CD14-positive monocyte (primary cell): ENCODE measurements at regions not wholly inside any gene's neighbourhood (a gene's known extent, or its start where the extent isn't known, plus 50 kb on each side); places are given as distances from the start of the nearest gene placed in this dataset.

ENCODE experiments used
- DNase-seq, 3 donors: peaks; one replicate each; pipeline ENCODE4 v3.0.0-alpha.2; 2011 to 2022
- H2AFZ ChIP-seq: 2 replicates; pipeline ENCODE4 v1.6.0; 2012; ENCODE audit warnings: mild to moderate bottlenecking, low read depth, low read length, inconsistent platforms; ENCODE audit not compliant: insufficient read depth, poor library complexity, severe bottlenecking
- H3K27ac ChIP-seq, 2 donors: 1 replicate in 1 of 2; 2 replicates in 1 of 2; pipeline ENCODE4 v1.5.1; 2012 to 2013; ENCODE audit warnings: low read length in 2 of 2, control low read depth in 1 of 2, inconsistent platforms in 1 of 2, low read depth in 1 of 2, mild to moderate bottlenecking in 1 of 2
- H3K27me3 ChIP-seq, 2 donors: one replicate each; pipeline versions ENCODE4 v1.6.0 to v1.6.1; 2011 to 2013; ENCODE audit warnings: low read length in 2 of 2; ENCODE audit not compliant: control insufficient read depth in 2 of 2, insufficient read depth in 2 of 2
- H3K36me3 ChIP-seq, 2 donors: replicated peaks in 1 of 2; 1 replicate in 1 of 2; 2 replicates in 1 of 2; pipeline versions ENCODE4 v1.5.1 to v1.6.1; 2012 to 2013; ENCODE audit warnings: low read length in 2 of 2, control low read depth in 1 of 2, inconsistent platforms in 1 of 2, mild to moderate bottlenecking in 1 of 2; ENCODE audit not compliant: insufficient read depth in 2 of 2, control insufficient read depth in 1 of 2
- H3K4me1 ChIP-seq, 2 donors: 1 replicate in 1 of 2; 2 replicates in 1 of 2; pipeline versions ENCODE4 v1.5.1 to v1.6.1; 2012 to 2013; ENCODE audit warnings: low read length in 2 of 2, control low read depth in 1 of 2, inconsistent platforms in 1 of 2, mild to moderate bottlenecking in 1 of 2, moderate library complexity in 1 of 2; ENCODE audit not compliant: insufficient read depth in 2 of 2, control insufficient read depth in 1 of 2
- H3K4me2 ChIP-seq: replicated peaks from 2 replicates; pipeline ENCODE3; 2012; ENCODE audit warnings: low read length, moderate library complexity, mild to moderate bottlenecking; ENCODE audit not compliant: poor library complexity, severe bottlenecking; ENCODE audit errors: extremely low read depth
- H3K4me3 ChIP-seq, 3 experiments: fragments of 200-600 bp in 1 of 3; sonication (generic) in 1 of 3; replicated peaks in 1 of 3; 1 replicate in 2 of 3; 2 replicates in 1 of 3; pipeline ENCODE4 v1.5.1; 2011 to 2013; ENCODE audit warnings: low read length in 3 of 3, mild to moderate bottlenecking in 3 of 3, control low read depth in 2 of 3, low read depth in 2 of 3, inconsistent platforms in 1 of 3, moderate library complexity in 1 of 3
- H3K79me2 ChIP-seq: 2 replicates; pipeline ENCODE4 v1.6.0; 2012; ENCODE audit warnings: mild to moderate bottlenecking, control low read depth, inconsistent platforms, low read length, moderate library complexity; ENCODE audit not compliant: insufficient read depth
- H3K9ac ChIP-seq: 2 replicates; pipeline ENCODE4 v1.6.0; 2017; ENCODE audit warnings: low read length, mild to moderate bottlenecking; ENCODE audit not compliant: insufficient read depth, poor library complexity, severe bottlenecking
- H3K9me3 ChIP-seq, 2 donors: replicated peaks in 1 of 2; 1 replicate in 1 of 2; 2 replicates in 1 of 2; pipeline versions ENCODE4 v1.5.1 to v1.6.1; 2012 to 2013; ENCODE audit warnings: low read length in 2 of 2, control low read depth in 1 of 2; ENCODE audit not compliant: control insufficient read depth in 1 of 2, insufficient read depth in 1 of 2
- H4K20me1 ChIP-seq: 2 replicates; pipeline ENCODE4 v1.6.0; 2012; ENCODE audit warnings: mild to moderate bottlenecking, low read length, control low read depth, moderate library complexity; ENCODE audit not compliant: insufficient read depth
- H3K27ac Mint-ChIP-seq, 7 donors: one replicate each; pipeline ENCODE4 v1.8.0; 2020; ENCODE audit warnings: mild to moderate bottlenecking in 7 of 7, mixed read lengths in 7 of 7, moderate library complexity in 6 of 7, inconsistent platforms in 2 of 7
- H3K27me3 Mint-ChIP-seq, 3 donors: one replicate each; pipeline ENCODE4 v1.8.0; 2021 to 2022; ENCODE audit warnings: low read depth in 3 of 3, mild to moderate bottlenecking in 3 of 3, mixed read lengths in 3 of 3, moderate library complexity in 3 of 3, inconsistent platforms in 1 of 3
- H3K36me3 Mint-ChIP-seq, 2 donors: one replicate each; pipeline ENCODE4 v1.8.0; 2020; ENCODE audit warnings: mixed read lengths in 2 of 2, inconsistent platforms in 1 of 2, mild to moderate bottlenecking in 1 of 2
- H3K4me1 Mint-ChIP-seq: one replicate; pipeline ENCODE4 v1.8.0; 2020; ENCODE audit warnings: mild to moderate bottlenecking, mixed read lengths
- H3K4me3 Mint-ChIP-seq, 2 donors: one replicate each; pipeline ENCODE4 v1.8.0; 2020; ENCODE audit warnings: mild to moderate bottlenecking in 2 of 2, mixed read lengths in 2 of 2, moderate library complexity in 1 of 2
- H3K9me3 Mint-ChIP-seq, 7 donors: one replicate each; pipeline ENCODE4 v1.8.0; 2020 to 2022; ENCODE audit warnings: mixed read lengths in 7 of 7, mild to moderate bottlenecking in 6 of 7, moderate library complexity in 6 of 7, inconsistent platforms in 2 of 7
- WGBS: methylation state at CpG from one replicate; pipeline ENCODE4 v1.1.5; 2013; ENCODE audit warnings: missing lambda C conversion rate; ENCODE audit not compliant: insufficient coverage; 5-methylcytosine and 5-hydroxymethylcytosine counted together
- intact Hi-C, 2 donors: fragments of 100-400 bp; cut with micrococcal nuclease; formaldehyde crosslinking; loops; one replicate each; pipeline versions ENCODE4 v1.15.0 to v1.15.1; 2023
- TF ChIP-seq, protein P1 (sequence below): fragments of 200-600 bp; IDR thresholded peaks from one replicate; pipeline ENCODE4 v1.8.0; 2022; ENCODE audit warnings: antibody characterized with exemption, mild to moderate bottlenecking

DNA sequence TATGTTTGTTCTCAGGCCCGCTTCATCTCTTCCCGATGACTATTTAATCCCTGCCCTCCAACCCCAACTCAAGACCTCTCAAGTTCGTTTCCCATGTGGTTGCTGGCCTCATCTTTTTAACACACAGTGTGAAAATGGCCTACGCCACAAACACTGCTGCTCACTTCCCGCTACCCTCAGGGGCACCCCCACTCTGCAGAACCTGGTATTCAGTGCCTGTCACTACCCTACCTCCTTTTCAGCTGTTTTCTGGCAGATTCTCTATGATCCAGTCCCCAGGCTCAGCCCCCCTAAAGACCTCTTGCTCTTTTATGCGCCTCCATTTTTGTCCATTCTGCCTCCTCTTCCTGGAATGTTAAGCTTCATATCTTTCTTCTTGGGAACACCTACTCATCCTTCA lies 152.6 kb upstream of the C1orf174 start:
- Mint-ChIP-seq H3K9me3 (peaks cover 0 to 10% (median 7%) of the 10 kb centered on the region in 7 donors), H3K36me3 (no peaks in the 10 kb centered on the region), H3K27me3 (peaks cover 5 to 13% (median 6%) of the 10 kb centered on the region in 3 donors), H3K27ac (peak overlapping the region in 1 of 7 donors; percentile 7), H3K4me3 (no peak overlapping the region), H3K4me1 (no peaks in the 10 kb centered on the region)
- Histone ChIP-seq H3K9me3 (peaks cover 0 to 3% of the 10 kb centered on the region in 2 donors), H3K27ac (no peak overlapping the region), H3K36me3 (no peaks in the 10 kb centered on the region), H3K79me2 (no peaks in the 10 kb centered on the region), H4K20me1 (no peaks in the 10 kb centered on the region), H3K9ac (no peak overlapping the region), H2AFZ (no peak overlapping the region), H3K4me1 (no peaks in the 10 kb centered on the region), H3K27me3 (no peaks in the 10 kb centered on the region), H3K4me2 (no peak overlapping the region), H3K4me3 (no peak overlapping the region)
- DNase-seq: no peak
- 87% methylated on average over 6 of the region's 6 CpGs for WGBS
- TF ChIP-seq, protein P1, sequence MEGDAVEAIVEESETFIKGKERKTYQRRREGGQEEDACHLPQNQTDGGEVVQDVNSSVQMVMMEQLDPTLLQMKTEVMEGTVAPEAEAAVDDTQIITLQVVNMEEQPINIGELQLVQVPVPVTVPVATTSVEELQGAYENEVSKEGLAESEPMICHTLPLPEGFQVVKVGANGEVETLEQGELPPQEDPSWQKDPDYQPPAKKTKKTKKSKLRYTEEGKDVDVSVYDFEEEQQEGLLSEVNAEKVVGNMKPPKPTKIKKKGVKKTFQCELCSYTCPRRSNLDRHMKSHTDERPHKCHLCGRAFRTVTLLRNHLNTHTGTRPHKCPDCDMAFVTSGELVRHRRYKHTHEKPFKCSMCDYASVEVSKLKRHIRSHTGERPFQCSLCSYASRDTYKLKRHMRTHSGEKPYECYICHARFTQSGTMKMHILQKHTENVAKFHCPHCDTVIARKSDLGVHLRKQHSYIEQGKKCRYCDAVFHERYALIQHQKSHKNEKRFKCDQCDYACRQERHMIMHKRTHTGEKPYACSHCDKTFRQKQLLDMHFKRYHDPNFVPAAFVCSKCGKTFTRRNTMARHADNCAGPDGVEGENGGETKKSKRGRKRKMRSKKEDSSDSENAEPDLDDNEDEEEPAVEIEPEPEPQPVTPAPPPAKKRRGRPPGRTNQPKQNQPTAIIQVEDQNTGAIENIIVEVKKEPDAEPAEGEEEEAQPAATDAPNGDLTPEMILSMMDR: no peak
- intact Hi-C loops: no loop called here

DNA sequence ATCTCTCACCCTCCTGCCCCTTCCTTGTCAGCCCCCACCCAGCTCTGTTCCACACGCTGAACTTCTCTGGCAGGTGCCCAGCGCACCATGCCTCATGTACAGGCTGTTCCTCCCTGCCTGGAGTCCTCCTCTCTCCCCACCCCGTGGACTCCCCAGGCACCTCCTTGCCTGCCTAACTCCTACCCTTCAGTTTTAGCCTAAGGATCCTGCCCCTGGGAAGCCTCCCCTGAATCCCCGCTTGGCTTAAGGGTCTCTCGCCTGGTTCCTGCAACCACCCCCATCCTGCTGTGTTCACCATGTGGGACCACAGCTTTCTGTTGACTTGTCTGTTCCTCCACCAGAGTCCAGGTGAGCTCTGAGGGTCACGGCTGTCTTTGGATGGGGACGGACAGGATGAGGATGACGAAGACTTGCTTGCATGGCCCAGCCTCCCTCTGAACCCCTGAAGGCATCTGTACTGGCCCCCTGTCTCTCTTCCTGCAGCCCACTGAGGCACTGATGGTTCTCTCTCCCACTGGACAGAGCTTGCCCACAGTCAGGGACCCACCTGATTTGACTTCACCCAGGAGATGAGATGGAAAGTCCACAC lies 153.2 kb upstream of the C1orf174 start:
- no peak for DNase-seq
- Histone ChIP-seq H3K36me3 (no peaks in the 10 kb centered on the region), H3K9ac (no peak overlapping the region), H4K20me1 (no peaks in the 10 kb centered on the region), H3K4me3 (no peak overlapping the region), H3K9me3 (peaks cover 0 to 3% of the 10 kb centered on the region in 2 donors), H3K79me2 (no peaks in the 10 kb centered on the region), H3K27me3 (no peaks in the 10 kb centered on the region), H3K27ac (no peak overlapping the region), H3K4me1 (no peaks in the 10 kb centered on the region), H3K4me2 (no peak overlapping the region), H2AFZ (no peak overlapping the region)
- intact Hi-C loops: no loop called here
- Mint-ChIP-seq H3K27ac (no peak overlapping the region), H3K9me3 (peaks cover 0 to 10% (median 7%) of the 10 kb centered on the region in 7 donors), H3K4me3 (no peak overlapping the region), H3K4me1 (no peaks in the 10 kb centered on the region), H3K27me3 (peaks cover 6 to 13% (median 7%) of the 10 kb centered on the region in 3 donors), H3K36me3 (no peaks in the 10 kb centered on the region)
- 96% methylated on average over 8 of the region's 8 CpGs for WGBS
- TF ChIP-seq, protein P1: no peak
